ENCODE measurements at regions not wholly inside any gene's neighbourhood (a gene's known extent, or its start where the extent isn't known, plus 50 kb on each side); places are given as distances from the start of the nearest gene placed in this dataset.
"Not testable (repeated sequence)": the region's sequence is repeated elsewhere in the genome, so short reads cannot be mapped to it uniquely, and the experiment has no call there.

DNA sequence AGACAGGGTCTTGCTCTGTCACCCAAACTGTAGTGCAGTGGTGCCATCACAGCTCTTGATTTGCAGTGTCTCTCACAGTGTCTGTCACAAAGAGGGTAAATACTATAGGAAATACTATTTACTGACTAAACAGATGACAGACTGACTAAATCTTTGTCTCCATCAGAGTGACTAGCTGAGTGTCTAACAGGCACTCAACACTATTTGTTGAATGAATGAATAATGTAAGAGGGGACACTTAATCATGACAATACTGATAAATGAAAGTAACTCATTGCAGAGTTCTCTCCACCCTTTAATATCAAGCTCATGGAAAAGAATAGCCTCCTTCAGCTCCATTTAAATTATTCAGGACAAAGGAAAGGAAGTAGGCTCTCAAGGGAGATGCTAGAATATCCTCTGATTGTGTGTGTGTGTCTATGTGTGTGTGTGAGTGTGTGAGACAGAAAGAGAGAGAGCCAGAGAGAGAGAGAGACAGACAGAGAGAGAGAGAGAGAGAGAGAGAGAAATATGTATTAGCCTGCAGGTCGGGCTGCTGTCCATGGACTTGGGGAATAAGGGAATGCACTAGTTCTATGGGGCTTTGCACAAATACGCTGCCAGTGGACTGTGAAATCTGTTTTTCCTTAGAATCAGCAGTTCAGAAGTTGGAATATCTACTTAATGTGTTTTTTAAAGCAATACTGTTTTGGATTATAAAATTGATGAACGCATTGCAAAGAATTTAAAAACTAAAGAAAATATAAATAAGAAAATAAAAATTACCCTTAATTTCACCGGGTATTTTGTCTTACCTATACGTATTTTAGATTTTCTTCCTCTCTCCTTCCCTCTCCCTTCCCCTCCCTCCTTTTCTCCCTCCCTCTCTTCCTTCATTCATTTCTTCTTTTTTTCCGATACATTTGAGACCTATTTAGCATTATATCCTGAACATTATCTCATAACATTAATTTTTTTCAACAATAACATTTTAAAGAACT is 132.9 kb upstream of the LRIG1 start:
- no peak for DNase-seq (ENCODE audit: low read depth)

DNA sequence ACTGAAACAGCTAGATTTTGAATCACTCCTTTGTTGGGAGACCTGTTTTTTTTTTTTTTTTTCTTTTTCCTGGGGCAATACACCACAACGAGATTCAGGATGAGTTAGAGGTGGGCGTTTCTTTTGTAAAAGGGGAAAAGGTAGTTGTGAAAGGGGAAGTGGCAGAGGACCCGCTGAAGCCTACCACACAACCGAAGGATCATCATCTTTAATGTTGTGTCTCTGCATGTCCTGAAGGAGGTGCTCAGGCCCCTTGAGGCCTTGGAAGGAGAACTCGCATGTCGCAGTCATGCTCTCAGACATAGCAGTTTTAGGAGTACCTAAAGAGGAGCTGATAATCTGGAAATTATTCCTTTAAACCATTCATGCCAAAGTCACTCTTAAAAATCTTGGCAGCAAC is 137.9 kb upstream of the LRIG1 start:
- DNase-seq (ENCODE audit: low read depth), result no peak

DNA sequence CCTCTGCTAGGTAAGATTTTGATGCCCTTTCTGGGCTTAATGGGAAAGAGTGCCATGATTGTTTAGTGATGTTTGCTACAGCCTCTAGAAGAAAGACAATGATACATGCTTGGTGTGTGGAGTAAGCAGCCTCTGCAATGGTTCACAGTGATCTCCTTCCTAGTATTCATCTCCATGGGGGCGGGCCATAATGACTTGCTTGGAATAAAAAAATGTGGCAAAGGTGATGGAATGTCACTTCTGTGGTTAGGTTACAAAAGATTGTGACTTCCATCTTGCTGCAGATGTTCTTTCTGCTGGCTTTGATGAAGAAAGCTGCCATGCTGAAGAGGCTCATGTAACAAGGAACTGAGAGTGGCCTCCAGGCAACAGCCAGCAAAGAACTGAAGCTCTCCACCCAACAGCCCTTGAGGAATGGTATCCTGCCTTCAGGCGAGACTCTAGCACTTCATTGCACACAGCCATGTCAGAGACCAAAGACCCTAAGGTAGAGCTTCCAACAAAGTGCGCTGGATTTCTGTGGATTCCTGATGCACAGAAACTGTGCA is 139.1 kb upstream of the LRIG1 start:
- DNase-seq (ENCODE audit: low read depth), result no peak

DNA sequence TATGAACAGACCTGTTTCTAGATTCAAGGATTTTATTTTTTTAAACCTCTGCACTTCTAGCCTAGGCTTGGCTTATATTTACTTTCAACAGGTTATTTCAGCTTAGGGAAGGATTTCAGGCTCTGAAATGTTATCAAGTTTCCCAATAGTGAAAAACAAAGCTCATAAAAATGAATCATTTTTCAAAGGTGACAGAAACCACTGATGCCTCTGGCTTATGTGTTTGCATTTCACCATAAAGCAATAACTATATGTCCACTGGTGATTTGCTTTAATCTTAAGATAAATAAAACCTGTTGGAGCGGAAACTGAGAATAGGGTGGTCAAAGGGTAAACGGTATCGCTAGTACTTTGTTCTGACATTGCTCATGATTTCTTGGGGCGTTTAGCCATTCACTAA is 141.2 kb upstream of the LRIG1 start:
- DNase-seq (ENCODE audit: low read depth), result no peak

DNA sequence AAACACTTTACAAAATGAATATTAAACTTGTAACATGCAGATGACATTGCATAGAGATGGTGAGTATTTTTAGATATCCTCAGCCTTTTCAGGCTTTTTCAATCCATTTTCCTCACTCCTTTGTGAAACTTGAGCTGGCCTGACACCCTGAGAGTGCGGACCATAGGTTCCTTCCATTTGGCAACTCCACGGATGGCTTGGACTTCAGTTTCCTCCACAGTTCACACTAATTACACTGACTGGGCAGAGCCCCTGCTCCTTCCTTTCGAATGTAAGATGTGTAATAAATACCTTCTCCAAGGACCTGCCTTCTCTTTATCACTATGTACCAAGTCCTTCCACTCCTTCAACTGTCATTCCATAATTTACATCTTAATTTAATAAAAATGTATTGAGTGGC is 141.7 kb upstream of the LRIG1 start:
- no peak for DNase-seq (ENCODE audit: low read depth)

DNA sequence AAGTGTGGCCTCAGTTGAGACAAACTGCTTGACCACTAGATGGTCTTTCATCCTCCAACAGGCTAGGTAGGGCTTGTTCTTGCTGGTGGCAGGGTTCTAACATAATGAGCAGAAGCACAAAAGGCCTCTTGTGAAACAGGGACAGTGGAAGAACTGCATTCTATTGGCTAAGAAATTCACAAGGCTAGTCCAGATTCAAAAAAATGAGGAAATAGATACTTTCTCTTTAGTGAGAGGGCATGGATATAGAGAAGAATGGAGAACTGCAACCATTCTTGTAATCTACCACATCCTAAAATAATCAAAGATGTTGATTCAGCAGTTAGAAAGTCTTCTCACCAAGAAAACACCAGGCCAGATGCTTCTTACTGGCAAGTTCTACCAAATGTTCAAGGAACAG is 143.7 kb upstream of the LRIG1 start:
- DNase-seq (ENCODE audit: low read depth), result no peak

DNA sequence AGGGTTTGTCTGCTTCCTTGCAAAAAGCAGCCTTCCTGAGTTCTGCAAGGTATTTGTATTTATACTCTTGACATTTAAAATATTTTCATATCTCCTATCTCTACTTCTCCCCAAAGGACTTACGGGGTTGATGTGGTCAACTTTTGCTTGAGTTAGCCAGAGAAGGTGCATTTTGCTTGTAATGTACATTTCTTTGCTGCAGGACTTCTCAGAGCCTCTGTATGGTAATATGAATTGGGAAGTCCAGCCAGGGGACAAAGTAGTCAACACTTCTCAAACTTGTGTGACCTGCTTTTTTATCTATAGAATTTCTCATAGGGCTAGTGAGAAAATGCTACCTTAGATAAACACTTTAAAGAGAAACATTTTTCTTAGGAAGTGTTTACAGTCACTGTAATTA is 148.2 kb upstream of the LRIG1 start:
- DNase-seq (ENCODE audit: low read depth), result no peak

DNA sequence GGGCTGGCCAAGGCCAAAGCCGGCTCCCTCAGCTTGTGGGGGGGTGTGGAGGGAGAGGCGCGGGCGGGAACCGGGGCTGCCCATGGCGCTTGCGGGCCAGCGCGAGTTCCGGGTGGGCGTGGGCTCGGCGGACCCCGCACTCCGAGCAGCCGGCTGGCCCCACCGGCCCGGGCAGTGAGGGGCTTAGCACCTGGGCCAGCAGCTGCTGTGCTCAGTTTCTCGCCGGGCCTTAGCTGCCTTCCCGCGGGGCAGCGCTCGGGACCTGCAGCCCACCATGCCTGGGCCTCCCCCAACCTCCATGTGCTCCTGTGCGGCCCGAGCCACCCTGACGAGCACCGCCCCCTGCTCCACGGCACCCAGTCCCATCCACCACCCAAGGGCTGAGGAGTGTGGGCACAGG is 150.7 kb upstream of the LRIG1 start:
- DNase-seq (ENCODE audit: low read depth), result not testable (repeated sequence)

DNA sequence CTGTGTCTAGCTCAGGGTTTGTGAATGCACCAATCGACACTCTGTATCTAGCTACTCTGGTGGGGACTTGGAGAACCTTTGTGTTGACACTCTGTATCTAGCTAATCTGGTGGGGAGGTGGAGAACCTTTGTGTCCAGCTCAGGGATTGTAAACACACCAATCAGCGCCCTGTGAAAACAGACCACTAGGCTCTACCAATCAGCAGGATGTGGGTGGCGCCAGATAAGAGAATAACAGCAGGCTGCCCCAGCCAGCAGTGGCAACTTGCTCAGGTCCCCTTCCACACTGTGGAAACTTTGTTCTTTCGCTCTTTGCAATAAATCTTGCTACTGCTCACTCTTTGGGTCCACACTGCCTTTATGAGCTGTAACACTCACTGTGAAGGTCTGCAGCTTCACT is 151.3 kb upstream of the LRIG1 start:
- not testable (repeated sequence) for DNase-seq (ENCODE audit: low read depth)

DNA sequence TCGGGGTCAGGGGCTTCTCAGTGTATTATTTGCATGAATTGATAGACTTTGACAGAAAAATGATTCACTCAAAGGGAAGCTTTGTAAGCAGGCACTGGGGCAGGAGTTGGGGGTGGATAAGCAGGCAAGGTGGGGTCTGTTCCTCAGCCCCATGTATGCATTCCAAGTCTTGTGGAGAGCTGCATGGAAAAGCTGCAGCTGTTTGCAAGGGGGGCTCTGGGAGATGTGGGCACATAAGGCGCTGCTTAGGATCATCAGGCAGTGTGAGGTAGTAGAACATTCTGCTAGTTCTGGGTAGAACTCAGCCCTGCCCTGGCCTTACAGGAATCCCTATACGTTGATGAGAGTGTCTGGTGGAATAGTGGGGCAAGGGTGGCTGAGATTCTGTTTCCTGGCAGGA is 154.2 kb upstream of the LRIG1 start:
- DNase-seq (ENCODE audit: low read depth), result no peak

DNA sequence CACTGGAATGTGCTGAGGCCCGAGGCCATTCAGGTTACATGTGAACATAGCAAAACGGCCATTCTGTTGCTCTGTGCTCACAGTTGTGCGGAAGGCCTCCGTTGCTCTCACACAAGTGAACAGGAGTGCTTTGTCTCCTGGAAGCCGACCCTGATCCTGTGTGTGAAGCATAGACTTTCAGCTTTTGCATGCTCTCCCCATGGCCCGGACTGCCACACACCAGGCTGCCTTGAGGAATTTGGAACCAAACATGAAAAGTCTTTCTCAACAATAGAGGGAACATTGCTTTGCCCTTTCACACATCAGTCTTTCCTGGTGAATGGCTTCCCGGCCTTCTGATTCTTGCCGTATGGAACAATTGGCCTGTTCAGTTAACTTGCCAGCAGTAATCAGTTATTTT is 154.8 kb upstream of the LRIG1 start:
- no peak for DNase-seq (ENCODE audit: low read depth)

DNA sequence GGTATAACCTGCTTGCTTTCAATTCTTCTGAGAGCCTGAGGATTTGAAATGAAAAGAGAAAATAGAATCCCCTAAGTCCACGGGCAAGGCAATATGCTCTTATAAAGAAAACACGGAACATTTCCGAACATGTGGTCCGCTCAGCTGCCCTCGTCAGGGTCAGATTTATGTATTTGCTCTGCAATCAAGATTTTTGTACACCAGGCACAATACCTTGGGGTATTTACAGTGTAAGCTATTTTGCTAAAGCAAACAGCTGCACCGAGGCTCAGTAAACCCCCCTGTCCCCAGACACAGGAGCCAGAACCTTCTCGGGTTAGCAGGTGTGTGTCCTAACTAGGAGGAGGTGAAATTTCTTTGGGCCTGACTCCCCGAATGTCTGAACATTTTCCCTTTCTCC is 155.8 kb upstream of the LRIG1 start:
- DNase-seq (ENCODE audit: low read depth), result no peak

DNA sequence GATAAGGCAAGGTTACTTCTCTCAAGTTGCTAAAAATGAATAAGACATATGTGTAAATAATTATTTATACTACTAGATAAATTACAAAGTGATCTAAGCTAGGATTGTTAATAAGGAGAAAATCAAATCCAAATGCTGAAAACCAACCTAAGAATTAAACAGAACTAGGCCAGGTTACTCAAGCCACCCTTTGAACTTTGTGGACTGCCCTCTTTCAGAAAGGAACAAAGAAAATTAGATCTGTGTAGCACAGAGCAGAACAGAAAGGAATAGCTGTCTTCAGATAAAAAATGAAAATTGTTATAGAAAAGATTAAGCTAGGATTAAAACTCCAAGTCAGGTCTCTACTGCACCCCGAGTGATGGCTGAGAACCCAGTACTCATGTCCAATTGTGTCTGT is 158.2 kb upstream of the LRIG1 start:
- no peak for DNase-seq (ENCODE audit: low read depth)

DNA sequence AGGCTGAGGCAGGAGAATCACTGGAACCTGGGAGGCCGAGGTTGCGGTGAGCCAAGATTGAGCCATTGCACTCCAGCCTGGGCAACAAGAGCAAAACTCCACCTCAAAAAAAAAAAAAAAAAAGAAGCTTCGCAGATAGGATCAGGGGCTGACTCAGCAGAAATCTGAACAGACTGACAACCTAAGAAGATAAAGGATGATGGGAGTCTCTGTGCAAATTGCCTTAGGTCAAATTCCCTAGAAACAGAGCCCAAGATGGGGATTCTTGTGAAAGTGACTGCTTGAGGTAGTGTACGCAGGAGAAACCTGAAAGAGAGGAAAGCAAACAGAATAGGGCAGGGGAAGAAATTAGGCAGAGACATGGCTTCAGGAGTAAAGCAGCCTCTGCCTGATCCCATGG is 160.8 kb upstream of the LRIG1 start:
- DNase-seq (ENCODE audit: low read depth), result no peak

DNA sequence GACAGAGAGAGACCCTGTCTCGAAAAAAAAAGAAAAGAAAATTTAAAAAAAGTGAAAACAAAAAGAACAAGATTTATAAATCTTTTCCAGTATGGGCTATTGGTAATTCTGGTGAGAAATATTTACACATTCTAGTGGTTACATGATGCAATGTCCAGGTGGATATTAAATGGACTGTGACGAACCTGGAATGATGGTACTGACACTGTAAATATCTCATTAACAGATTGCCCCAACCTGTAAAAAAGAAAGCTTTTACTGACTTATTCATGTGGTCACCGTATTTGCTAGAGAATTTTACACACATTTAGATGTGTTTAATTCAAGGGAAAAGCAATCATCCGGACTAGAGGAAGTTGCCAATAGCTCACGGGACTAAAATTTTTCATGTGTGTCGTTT is 162.1 kb upstream of the LRIG1 start:
- no peak for DNase-seq (ENCODE audit: low read depth)

DNA sequence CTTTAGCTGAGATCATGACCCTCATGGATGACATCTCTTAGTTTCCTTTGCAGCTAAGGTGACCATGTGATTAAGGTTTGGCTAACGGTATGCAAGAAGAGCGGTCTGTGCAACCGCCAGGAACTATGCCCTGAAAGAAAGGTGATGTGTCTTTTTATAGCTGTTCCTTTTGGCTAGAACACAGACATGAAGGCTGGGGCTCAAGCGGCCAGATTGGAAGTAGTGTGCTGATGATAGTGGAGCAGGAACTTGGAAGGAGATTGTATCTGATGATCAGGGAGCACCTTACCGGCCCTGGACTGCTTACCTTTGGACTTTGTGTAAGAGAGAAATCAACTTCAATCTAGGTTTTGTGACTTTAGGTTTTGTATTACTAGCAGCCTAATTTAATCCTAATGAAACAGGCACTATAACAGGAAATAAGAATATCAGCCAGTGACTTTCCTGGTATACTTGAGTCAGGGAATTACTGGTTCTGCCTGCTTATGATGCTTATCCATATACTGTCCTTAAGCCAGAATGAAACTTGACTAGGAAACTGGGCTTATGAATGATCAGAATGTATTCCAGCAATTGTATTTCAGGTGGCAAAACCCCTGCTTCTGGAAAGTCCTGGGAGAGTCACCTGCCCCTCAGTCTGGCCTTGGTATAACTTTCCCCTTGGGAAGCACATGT is 164.3 kb upstream of the LRIG1 start:
- DNase-seq (ENCODE audit: low read depth), result no peak

DNA sequence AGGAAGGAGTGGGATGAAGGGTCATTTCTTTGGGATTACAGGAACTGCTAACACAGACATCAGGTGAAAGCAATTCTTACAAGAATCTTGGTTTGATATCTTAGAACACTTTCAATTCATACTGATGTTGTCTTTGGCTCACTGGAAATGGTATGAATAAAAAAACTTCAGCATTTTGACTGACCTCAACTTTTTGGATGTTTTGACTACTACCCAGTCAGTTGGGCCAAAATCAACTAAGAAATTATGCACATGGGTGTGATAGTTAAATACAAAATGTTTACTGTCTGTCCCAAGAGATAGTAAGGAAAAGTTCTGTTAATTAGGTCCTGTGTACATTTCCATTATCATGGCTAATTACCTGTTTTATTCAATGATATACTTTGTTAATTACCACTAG is 165.5 kb upstream of the LRIG1 start:
- DNase-seq (ENCODE audit: low read depth), result no peak

DNA sequence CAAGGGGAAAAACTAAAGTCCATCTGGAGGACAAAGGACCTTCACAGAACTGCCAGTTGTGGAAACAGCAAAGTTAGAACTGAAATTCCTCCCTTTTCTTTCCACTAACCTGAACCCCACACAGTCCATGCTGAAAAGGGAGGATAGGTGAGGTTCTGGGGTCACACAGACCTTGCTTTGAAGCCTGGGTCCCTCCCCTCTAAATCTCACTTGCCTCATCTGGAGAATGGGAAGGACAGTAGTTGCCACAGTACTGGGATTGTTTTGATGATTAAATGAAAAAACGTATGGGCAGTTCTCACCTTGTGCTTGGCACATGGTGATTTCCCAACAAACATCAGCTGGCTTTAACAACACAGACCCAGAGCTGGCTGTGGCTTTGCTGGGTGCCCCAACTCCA is 166.4 kb upstream of the LRIG1 start:
- DNase-seq (ENCODE audit: low read depth), result no peak

DNA sequence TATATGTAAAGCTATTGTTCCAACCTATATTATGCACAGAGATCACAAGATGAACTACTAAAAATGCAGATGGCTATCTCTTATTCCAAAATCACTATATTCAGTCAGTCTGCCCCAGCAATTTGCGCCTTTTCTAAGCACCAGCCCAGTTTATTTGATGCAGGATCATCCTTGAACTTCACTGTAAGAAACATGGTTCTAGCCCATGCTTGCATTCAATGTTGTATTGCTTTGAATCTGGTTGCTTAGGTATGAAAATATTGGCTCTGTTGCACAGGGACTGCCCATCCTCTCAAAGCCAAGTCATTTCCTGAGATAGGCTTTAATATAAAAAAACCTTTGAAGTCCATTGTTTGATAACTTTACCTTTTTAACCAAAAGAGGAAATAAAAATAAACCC is 170.5 kb upstream of the LRIG1 start:
- DNase-seq (ENCODE audit: low read depth), result no peak

DNA sequence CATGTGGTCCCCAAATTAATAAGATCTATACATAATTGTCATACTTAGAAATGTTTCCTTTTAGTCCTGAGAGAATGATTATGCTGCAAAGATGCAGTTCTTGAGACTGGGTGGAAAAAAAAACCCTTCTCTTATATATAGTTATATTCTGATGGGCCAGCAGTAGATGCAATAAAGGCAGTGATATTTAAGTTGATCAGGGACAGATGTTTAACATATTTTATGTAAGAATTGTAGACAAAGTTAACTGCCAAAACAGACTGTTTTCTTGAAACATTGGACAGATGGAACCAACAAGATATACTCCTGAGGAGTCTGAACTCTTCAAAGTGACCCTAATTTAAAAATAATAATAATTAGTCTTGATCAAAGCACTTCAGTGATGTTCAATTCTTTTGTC is 172.0 kb upstream of the LRIG1 start:
- DNase-seq (ENCODE audit: low read depth), result no peak

DNA sequence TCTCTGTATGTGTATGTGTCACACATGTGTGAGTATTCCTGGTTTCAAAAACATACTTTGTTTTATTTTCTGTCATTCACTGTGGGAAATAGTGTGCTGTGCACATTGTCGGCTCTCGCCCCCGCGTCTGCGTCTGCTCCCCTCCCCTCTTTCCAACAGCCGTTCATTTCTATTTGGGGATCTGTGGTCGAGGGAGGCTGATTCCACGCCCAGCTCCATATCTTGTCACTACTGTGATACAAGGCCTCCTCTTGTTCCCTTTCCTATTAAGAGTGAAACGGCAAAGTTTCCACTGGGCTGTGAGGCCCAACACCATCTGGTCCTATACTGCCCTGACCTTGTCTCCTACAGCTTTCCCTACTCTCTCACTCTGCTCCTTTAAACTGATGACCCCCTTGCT is 172.5 kb upstream of the LRIG1 start:
- no peak for DNase-seq (ENCODE audit: low read depth)

DNA sequence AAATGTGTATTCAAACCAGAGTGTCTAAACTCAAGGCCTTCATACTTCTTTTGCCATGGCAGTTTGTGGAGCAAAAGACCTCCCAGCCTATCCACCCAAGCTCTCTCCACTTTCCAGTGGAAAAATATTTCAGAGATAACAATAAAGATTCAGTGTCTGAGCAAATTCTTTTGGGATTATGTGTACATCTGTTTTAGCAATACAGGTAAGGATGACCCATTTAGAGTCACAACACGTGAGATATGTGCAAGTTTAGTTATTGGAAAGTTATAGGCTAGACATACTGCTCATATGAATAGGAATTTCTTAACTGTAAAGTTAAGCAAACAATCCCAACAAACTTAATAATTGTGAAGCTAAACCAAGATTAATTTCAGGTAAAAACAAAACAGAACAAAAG is 174.5 kb upstream of the LRIG1 start:
- no peak for DNase-seq (ENCODE audit: low read depth)

DNA sequence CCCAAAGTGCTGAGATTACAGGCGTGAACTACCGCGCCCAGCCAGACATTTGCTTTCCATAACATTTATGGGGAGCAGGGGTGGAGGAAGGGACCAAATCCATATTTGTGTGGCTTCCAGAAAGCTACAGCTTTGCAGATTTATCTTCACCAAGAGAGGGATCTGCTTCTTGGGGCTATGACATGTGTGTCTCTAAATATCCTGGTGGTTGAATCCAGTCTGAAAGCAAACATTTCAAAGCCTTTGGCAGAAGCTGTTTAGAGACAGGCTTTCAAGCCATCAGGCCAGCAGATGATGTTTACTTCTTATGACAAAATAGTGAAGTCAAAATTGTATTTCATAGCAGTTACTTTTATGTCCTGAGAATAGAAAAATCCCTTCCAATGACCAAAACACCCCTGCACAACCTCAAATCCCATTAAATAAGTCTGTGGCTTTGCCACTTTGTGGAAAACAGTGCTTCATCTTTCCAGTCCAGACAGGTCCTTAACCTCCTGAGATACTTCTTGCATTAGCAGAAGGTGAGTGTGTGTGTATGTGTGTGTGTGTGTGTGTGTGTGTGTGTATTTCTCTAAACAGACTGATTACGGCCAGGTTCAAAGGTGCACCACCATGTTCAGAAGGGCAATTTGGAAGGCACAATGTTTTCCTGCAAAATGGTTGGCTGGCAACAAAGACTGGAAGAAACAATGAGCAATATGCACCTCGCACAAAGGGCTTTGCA is 191.4 kb upstream of the LRIG1 start:
- DNase-seq (ENCODE audit: low read depth), result no peak

Data from activated T-cell treated with anti-CD3 and anti-CD28 coated beads for 24 hours (primary cell).